HepG2 (cell line): ENCODE measurements at regions not wholly inside any gene's neighbourhood (a gene's known extent, or its start where the extent isn't known, plus 50 kb on each side); places are given as distances from the start of the nearest gene placed in this dataset.

Experiments
- ATAC-seq: fragments of 200-7000 bp; cut with Tn5 transposase; 3 replicates; pipeline ENCODE4 v1.9.1; 2020; ENCODE audit warnings: mild to moderate bottlenecking, moderate library complexity
- BruUV-seq: library from RNA; stranded (reverse); fragments of 400-500 nt; replicated peaks from 2 replicates; lab custom pipeline; 2021; lab: Mats Ljungman, UMichigan
- CTCF ChIA-PET: fragments of 300-600 bp; formaldehyde crosslinking; extraction: SDS; loops from one replicate; lab custom pipeline; 2021; ENCODE audit warnings: low total read pairs, inconsistent platforms, low intra/inter-chr PET ratio; lab: Yijun Ruan, JAX
- POLR2A ChIA-PET: fragments of 350-600 bp; sonication (Branson Sonifier 250); formaldehyde crosslinking; loops from one replicate; lab custom pipeline; 2020; ENCODE audit warnings: antibody characterized with exemption, inconsistent platforms; lab: Yijun Ruan, JAX
- DNase-seq: peaks from one replicate; pipeline ENCODE4 v3.0.0-alpha.2; 2015; ENCODE audit warnings: low spot score
- FAIRE-seq: peaks from 3 replicates; lab custom pipeline; 2011; peaks lifted over from hg19 to GRCh38; lab: Jason Lieb, UNC
- H2AFZ ChIP-seq: one replicate; pipeline ENCODE4 v1.6.1; 2011; ENCODE audit warnings: low read length, inconsistent platforms
- H3K27ac ChIP-seq: fragments of 300-600 bp; 3 replicates; pipeline ENCODE4 v1.8.0; 2011; ENCODE audit warnings: mixed run types, mild to moderate bottlenecking, mixed read lengths, low read length, inconsistent platforms; ENCODE audit not compliant: insufficient read depth; ENCODE audit errors: extremely low read length
- H3K27me3 ChIP-seq, 2 experiments: fragments of 200-600 bp in 1 of 2; 2 replicates in 1 of 2; 3 replicates in 1 of 2; pipeline versions ENCODE4 v1.6.0 to v1.8.0; 2011; ENCODE audit warnings: low read length in 2 of 2, mild to moderate bottlenecking in 2 of 2, moderate library complexity in 2 of 2, inconsistent platforms in 1 of 2; ENCODE audit not compliant: insufficient read depth in 2 of 2, control insufficient read depth in 1 of 2
- H3K36me3 ChIP-seq, 2 experiments: fragments of 200-600 bp in 1 of 2; replicated peaks in 1 of 2; 2 replicates in 1 of 2; 3 replicates in 1 of 2; pipeline versions ENCODE4 v1.5.1 to v1.8.0; 2011; ENCODE audit warnings: low read length in 2 of 2, inconsistent platforms in 1 of 2; ENCODE audit not compliant: insufficient read depth in 2 of 2, control insufficient read depth in 1 of 2
- H3K4me1 ChIP-seq: 2 replicates; pipeline ENCODE4 v1.5.1; 2012; ENCODE audit warnings: low read length, inconsistent platforms; ENCODE audit not compliant: insufficient read depth
- H3K4me2 ChIP-seq: 2 replicates; pipeline ENCODE4 v1.6.0; 2011; ENCODE audit warnings: low read depth, low read length, inconsistent platforms
- H3K4me3 ChIP-seq, 3 experiments: fragments of 200-600 bp in 1 of 3; sonication (generic), shearing (Covaris generic) in 1 of 3; replicated peaks in 1 of 3; 2 replicates each; pipeline ENCODE4 v1.5.1; 2011 to 2016; ENCODE audit warnings: low read length in 3 of 3, inconsistent platforms in 2 of 3, low read depth in 2 of 3, mild to moderate bottlenecking in 2 of 3, control low read depth in 1 of 3, mixed read lengths in 1 of 3; ENCODE audit not compliant: insufficient read depth in 1 of 3
- H3K79me2 ChIP-seq: one replicate; pipeline ENCODE4 v1.6.1; 2011; ENCODE audit warnings: low read length, inconsistent platforms; ENCODE audit not compliant: insufficient read depth
- H3K9ac ChIP-seq: 2 replicates; pipeline ENCODE4 v1.6.0; 2011; ENCODE audit warnings: mild to moderate bottlenecking, low read depth, low read length, inconsistent platforms; ENCODE audit not compliant: insufficient read depth
- H3K9me3 ChIP-seq: 2 replicates; pipeline ENCODE4 v1.5.1; 2012; ENCODE audit warnings: mild to moderate bottlenecking, low read length
- H4K20me1 ChIP-seq: 2 replicates; pipeline ENCODE4 v1.6.0; 2011; ENCODE audit warnings: inconsistent platforms, mild to moderate bottlenecking, low read length, moderate library complexity; ENCODE audit not compliant: insufficient read depth
- FOXO1 ChIP-seq: sonication (generic); formaldehyde crosslinking; IDR thresholded peaks from 2 replicates; pipeline ENCODE4 v1.4.0; 2020; ENCODE audit warnings: missing genetic modification reagents
- KDM1A ChIP-seq: IDR thresholded peaks from 2 replicates; pipeline ENCODE4 v1.6.1; 2016; ENCODE audit warnings: missing compliant biosample characterization
- KLF13 ChIP-seq: sonication (generic); formaldehyde crosslinking; IDR thresholded peaks from 2 replicates; pipeline ENCODE4 v1.4.0; 2020; ENCODE audit warnings: mild to moderate bottlenecking, missing genetic modification reagents
- PCBP1 ChIP-seq: fragments of 200-400 bp; formaldehyde crosslinking; IDR thresholded peaks from 2 replicates; pipeline ENCODE4 v1.6.1; 2017; ENCODE audit warnings: mild to moderate bottlenecking, low read depth, low read length, borderline replicate concordance
- RAD21 ChIP-seq: fragments of 450-650 bp; formaldehyde crosslinking; IDR thresholded peaks from 2 replicates; pipeline ENCODE4 v1.5.0; 2020; ENCODE audit warnings: mild to moderate bottlenecking
- SATB2 ChIP-seq: sonication (generic); formaldehyde crosslinking; IDR thresholded peaks from 2 replicates; pipeline ENCODE4 v1.5.0; 2020; ENCODE audit warnings: missing genetic modification reagents
- SP1 ChIP-seq, 2 experiments: fragments of 450-650 bp in 1 of 2; sonication (generic) in 1 of 2; formaldehyde crosslinking in 1 of 2; IDR thresholded peaks; 2 replicates each; pipeline versions ENCODE4 v1.4.0 to v1.6.1; 2016 to 2020; ENCODE audit warnings: missing genetic modification reagents in 1 of 2
- THYN1 ChIP-seq: sonication (generic); formaldehyde crosslinking; IDR thresholded peaks from 2 replicates; pipeline ENCODE4 v1.8.1; 2023; ENCODE audit warnings: low read depth, mild to moderate bottlenecking, moderate library complexity, missing genetic modification reagents, borderline replicate concordance
- ZNF432 ChIP-seq: sonication (generic); formaldehyde crosslinking; IDR thresholded peaks from 2 replicates; pipeline ENCODE4 v1.5.0; 2020; ENCODE audit warnings: missing genetic modification reagents, mild to moderate bottlenecking, borderline replicate concordance
- WGBS: methylation state at CpG from one replicate; pipeline ENCODE4 v1.1.6; 2017; ENCODE audit warnings: low lambda C conversion rate; 5-methylcytosine and 5-hydroxymethylcytosine counted together
- in situ Hi-C: cut with HindIII; loops from 2 replicates; pipeline ENCODE4 v1.10.0; 2017; ENCODE audit warnings: low pct_unique_long_range_greater_than_20kb; ENCODE audit not compliant: extremely low pct_ligation_motif_present
- intact Hi-C: fragments of 100-400 bp; cut with micrococcal nuclease; formaldehyde crosslinking; loops from one replicate; pipeline ENCODE4 v1.10.0; 2022; ENCODE audit not compliant: unreplicated experiment
- TF ChIP-seq, protein P1 (sequence below), 2 experiments: sonication (generic) in 1 of 2; formaldehyde crosslinking in 1 of 2; IDR thresholded peaks; 2 replicates each; pipeline versions ENCODE4 v1.4.0 to v1.6.1; 2018 to 2020; ENCODE audit warnings: missing genetic modification reagents in 2 of 2, borderline replicate concordance in 1 of 2, low read depth in 1 of 2, mild to moderate bottlenecking in 1 of 2, missing biosample characterization in 1 of 2

DNA sequence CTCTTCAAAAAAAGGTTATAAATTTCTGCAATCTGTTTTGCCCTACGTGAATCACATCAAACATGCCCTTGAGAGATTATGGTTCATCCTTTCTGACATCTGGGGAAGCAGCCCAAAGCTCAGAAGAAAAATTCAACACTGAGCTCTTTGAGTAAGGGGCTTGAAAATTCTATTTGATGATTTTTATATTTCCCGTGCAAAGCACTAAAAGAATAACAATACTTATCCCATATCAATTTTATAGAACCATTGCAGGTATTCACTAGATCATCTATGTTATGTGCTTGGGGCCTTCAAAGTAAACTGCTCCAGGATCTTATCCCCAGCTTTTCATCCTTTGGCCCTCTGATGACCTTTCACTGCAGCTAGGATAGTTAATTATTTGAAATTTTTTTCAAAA lies 966.9 kb upstream of the CNTN5 start (continued):
- TF ChIP-seq SP1 (IDR thresholded peaks at IDR 0.05) (no peak), SP1 (CRISPR knock-in tag; IDR thresholded peaks at IDR 0.05) (no peak)
- TF ChIP-seq, protein P1, sequence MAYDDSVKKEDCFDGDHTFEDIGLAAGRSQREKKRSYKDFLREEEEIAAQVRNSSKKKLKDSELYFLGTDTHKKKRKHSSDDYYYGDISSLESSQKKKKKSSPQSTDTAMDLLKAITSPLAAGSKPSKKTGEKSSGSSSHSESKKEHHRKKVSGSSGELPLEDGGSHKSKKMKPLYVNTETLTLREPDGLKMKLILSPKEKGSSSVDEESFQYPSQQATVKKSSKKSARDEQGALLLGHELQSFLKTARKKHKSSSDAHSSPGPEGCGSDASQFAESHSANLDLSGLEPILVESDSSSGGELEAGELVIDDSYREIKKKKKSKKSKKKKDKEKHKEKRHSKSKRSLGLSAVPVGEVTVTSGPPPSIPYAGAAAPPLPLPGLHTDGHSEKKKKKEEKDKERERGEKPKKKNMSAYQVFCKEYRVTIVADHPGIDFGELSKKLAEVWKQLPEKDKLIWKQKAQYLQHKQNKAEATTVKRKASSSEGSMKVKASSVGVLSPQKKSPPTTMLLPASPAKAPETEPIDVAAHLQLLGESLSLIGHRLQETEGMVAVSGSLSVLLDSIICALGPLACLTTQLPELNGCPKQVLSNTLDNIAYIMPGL (CRISPR knock-in tag; IDR thresholded peaks at IDR 0.05; ENCODE audit: borderline replicate concordance in 1 of 2, low read depth in 1 of 2) = no peak

DNA sequence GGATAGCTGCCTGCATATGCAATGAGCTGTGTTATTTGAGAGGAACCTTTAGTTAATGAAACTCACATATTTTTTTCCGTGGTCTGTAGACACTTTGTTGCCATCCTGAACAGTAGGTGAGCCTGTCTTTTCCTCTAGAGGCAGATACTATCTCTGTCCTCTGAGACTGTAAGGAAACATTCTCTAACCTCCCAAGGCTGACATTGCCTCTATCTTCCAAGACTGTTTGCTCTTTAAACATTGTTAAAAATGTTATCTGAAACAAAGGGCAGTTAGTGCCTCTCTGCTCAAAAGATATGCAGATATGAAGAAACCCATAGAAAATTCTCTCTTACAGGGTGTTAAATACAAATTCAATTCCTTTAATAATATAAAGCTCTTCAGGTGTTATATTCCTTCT lies 963.8 kb upstream of the CNTN5 start:
- CTCF ChIA-PET = no interaction called here
- Histone ChIP-seq H3K36me3 (no peaks in the 10 kb centered on the region), H3K4me3 (no peak overlapping the region), H3K27ac (no peak overlapping the region)
- in situ Hi-C loops = no loop called here
- 0% methylated on average over 1 of the region's 1 CpG for WGBS
- no TSS peak for BruUV-seq
- no peak for TF ChIP-seq KLF13 (CRISPR knock-in tag)
- TF ChIP-seq ZNF432 (CRISPR knock-in tag) = no peak
- TF ChIP-seq FOXO1 (CRISPR knock-in tag) = no peak
- no peak for TF ChIP-seq KDM1A (CRISPR knock-in tag)
- TF ChIP-seq THYN1 (CRISPR knock-in tag) = no peak
- TF ChIP-seq RAD21 (CRISPR knock-in tag) = no peak
- TF ChIP-seq SATB2 = no peak
- TF ChIP-seq PCBP1 = no peak
- TF ChIP-seq, all 625 proteins: peak for 0
- no peaks in the 10 kb centered on the region for H3K79me2 ChIP-seq
- H2AFZ ChIP-seq = no peak overlapping the region
- H3K4me2 ChIP-seq = no peak overlapping the region
- DNase-seq (no peak), ATAC-seq (no peak), FAIRE-seq (no peak)
- no peaks in the 10 kb centered on the region for H3K4me1 ChIP-seq
- no peaks in the 10 kb centered on the region for H4K20me1 ChIP-seq
- no peak overlapping the region for H3K9ac ChIP-seq
- H3K9me3 ChIP-seq = no peaks in the 10 kb centered on the region
- POLR2A ChIA-PET = no interaction called here
- H3K27me3 ChIP-seq = no peaks in the 10 kb centered on the region
- intact Hi-C loops = no loop called here
